Activated B cell treated with CpG ODN at 0.5 μM for 24 hours (primary cell): ENCODE measurements at regions not wholly inside any gene's neighbourhood (a gene's known extent, or its start where the extent isn't known, plus 50 kb on each side); places are given as distances from the start of the nearest gene placed in this dataset.

ENCODE experiments used
- ATAC-seq: fragments of 200-7000 bp; cut with Tn5 transposase; one replicate; pipeline ENCODE4 v1.10.0; 2021; ENCODE audit warnings: low read depth, mild to moderate bottlenecking, moderate library complexity
- CTCF ChIA-PET: fragments of 350-600 bp; sonication (Branson Sonifier 250); formaldehyde crosslinking; loops from one replicate; lab custom pipeline; 2021; ENCODE audit warnings: antibody characterized with exemption; lab: Charles Lee
- POLR2A ChIA-PET: fragments of 350-600 bp; sonication (Branson Sonifier 250); formaldehyde crosslinking; loops from one replicate; lab custom pipeline; 2021; ENCODE audit warnings: antibody characterized with exemption; lab: Charles Lee
- DNase-seq: peaks from one replicate; pipeline ENCODE4 v3.0.0; 2022
- H3K27ac Mint-ChIP-seq: one replicate; pipeline ENCODE4 v1.8.0; 2020; ENCODE audit warnings: mixed read lengths
- H3K27me3 Mint-ChIP-seq: one replicate; pipeline ENCODE4 v1.8.0; 2021; ENCODE audit warnings: mixed read lengths
- H3K36me3 Mint-ChIP-seq: one replicate; pipeline ENCODE4 v1.8.0; 2021; ENCODE audit warnings: low read depth, mixed read lengths
- H3K4me1 Mint-ChIP-seq: one replicate; pipeline ENCODE4 v1.8.0; 2021; ENCODE audit warnings: mixed read lengths
- H3K4me3 Mint-ChIP-seq: one replicate; pipeline ENCODE4 v1.8.0; 2020; ENCODE audit warnings: mild to moderate bottlenecking, mixed read lengths
- H3K9me3 Mint-ChIP-seq: one replicate; pipeline ENCODE4 v1.8.0; 2020; ENCODE audit warnings: mixed read lengths
- CTCF ChIP-seq: fragments of 200-600 bp; IDR thresholded peaks from one replicate; pipeline ENCODE4 v1.8.0; 2022; ENCODE audit warnings: antibody characterized with exemption, mild to moderate bottlenecking
- intact Hi-C: fragments of 100-400 bp; cut with micrococcal nuclease; formaldehyde crosslinking; loops from one replicate; pipeline ENCODE4 v1.15.1; 2024

GRCh38 chr11:80350541-80350940, 909.7 kb upstream of the TENM4 start:
- H3K36me3 Mint-ChIP-seq: no peaks in the 10 kb centered on the region
- H3K9me3 Mint-ChIP-seq: peaks cover 5% of the 10 kb centered on the region
- POLR2A ChIA-PET: no interaction called here
- CTCF ChIA-PET: no interaction called here
- H3K4me1 Mint-ChIP-seq: no peaks in the 10 kb centered on the region
- intact Hi-C loops: no loop called here
- H3K4me3 Mint-ChIP-seq: no peak overlapping the region
- DNase-seq (no peak), ATAC-seq (no peak)
- H3K27ac Mint-ChIP-seq: no peak overlapping the region
- no peaks in the 10 kb centered on the region for H3K27me3 Mint-ChIP-seq
- TF ChIP-seq CTCF: no peak

- no peak for DNase-seq
- intact Hi-C loops: no loop called here
- Mint-ChIP-seq H3K27me3 (no peaks in the 10 kb centered on the region), H3K4me1 (no peaks in the 10 kb centered on the region), H3K4me3 (no peak overlapping the region), H3K27ac (no peak overlapping the region), H3K36me3 (no peaks in the 10 kb centered on the region), H3K9me3 (peaks cover 5% of the 10 kb centered on the region)
- no peak for TF ChIP-seq CTCF
- ChIA-PET CTCF (no interaction called here), POLR2A (no interaction called here)
- no peak for ATAC-seq
These were observed 909.2 kb upstream of the TENM4 start for GRCh38 chr11:80349997-80350396.

- Mint-ChIP-seq H3K27ac (no peak overlapping the region), H3K4me1 (no peaks in the 10 kb centered on the region), H3K4me3 (no peak overlapping the region), H3K36me3 (no peaks in the 10 kb centered on the region), H3K27me3 (no peaks in the 10 kb centered on the region), H3K9me3 (no peaks in the 10 kb centered on the region)
- no peak for TF ChIP-seq CTCF
- CTCF ChIA-PET: no interaction called here
- ATAC-seq: no peak
- POLR2A ChIA-PET: no interaction called here
- DNase-seq: no peak
- intact Hi-C loops: no loop called here
These were observed 905.7 kb upstream of the TENM4 start for GRCh38 chr11:80346353-80347059.

- Mint-ChIP-seq H3K27me3 (no peaks in the 10 kb centered on the region), H3K27ac (no peak overlapping the region), H3K4me3 (no peak overlapping the region), H3K4me1 (no peaks in the 10 kb centered on the region), H3K9me3 (no peaks in the 10 kb centered on the region), H3K36me3 (no peaks in the 10 kb centered on the region)
- ChIA-PET POLR2A (no interaction called here), CTCF (no interaction called here)
- no peak for ATAC-seq
- intact Hi-C loops: no loop called here
- no peak for DNase-seq
- TF ChIP-seq CTCF: no peak
These were observed 902.6 kb upstream of the TENM4 start for GRCh38 chr11:80343436-80343835.

- no peak overlapping the region for H3K4me3 Mint-ChIP-seq
- POLR2A ChIA-PET: no interaction called here
- CTCF ChIA-PET: no interaction called here
These were observed 897.4 kb upstream of the TENM4 start for GRCh38 chr11:80338231-80338630.

More at GRCh38 chr11:80338231-80338630, 897.4 kb upstream of the TENM4 start:
- H3K4me1 Mint-ChIP-seq: no peaks in the 10 kb centered on the region
- intact Hi-C loops: no loop called here
- no peak overlapping the region for H3K27ac Mint-ChIP-seq
- DNase-seq: no peak
- no peaks in the 10 kb centered on the region for H3K36me3 Mint-ChIP-seq
- no peak for ATAC-seq
- no peaks in the 10 kb centered on the region for H3K27me3 Mint-ChIP-seq
- no peaks in the 10 kb centered on the region for H3K9me3 Mint-ChIP-seq
- no peak for TF ChIP-seq CTCF
